ENCODE measurements at regions not wholly inside any gene's neighbourhood (a gene's known extent, or its start where the extent isn't known, plus 50 kb on each side); places are given as distances from the start of the nearest gene placed in this dataset.

DNA sequence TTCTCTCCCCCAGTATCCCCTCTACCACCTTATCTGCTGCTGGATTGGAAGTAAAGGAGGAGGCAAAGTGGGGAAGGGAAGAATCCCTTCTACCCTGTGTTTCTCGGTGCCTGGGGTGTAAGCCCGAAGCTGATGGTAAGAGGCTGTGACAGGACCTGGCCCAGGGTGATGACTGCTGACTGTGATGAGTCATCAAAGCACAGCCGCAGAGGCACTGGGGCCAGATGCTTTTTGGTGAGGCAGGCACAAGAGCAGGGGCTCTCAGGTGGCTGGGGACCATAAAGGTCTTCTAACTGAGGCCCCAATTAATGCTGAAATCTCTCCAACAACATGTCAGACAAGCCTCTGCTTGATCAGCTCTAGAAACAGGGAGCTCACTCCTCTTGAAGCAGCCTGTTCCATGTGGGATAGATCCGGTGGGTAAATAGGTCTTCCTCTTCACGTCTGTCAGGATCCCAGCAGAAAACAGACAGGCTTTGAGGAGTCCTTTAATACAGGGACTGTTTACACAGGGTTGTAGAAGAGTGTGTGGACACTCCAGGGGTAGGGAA lies 86.1 kb upstream of the PCBD1 start:
- Histone ChIP-seq H3K4me1 (ENCODE audit: control insufficient read depth in 1 of 2, low read depth in 2 of 2) (no peaks in the 10 kb centered on the region), H3K9me3 (peaks cover 4% of the 10 kb centered on the region), H3K27me3 (replicated peaks; ENCODE audit: insufficient read depth) (no peaks in the 10 kb centered on the region), H3K27ac (no peak overlapping the region), H3K36me3 (no peaks in the 10 kb centered on the region), H3K4me3 (no peak overlapping the region)
- DNase-seq (ENCODE audit: low spot score) = no peak
- TF ChIP-seq, protein P1, sequence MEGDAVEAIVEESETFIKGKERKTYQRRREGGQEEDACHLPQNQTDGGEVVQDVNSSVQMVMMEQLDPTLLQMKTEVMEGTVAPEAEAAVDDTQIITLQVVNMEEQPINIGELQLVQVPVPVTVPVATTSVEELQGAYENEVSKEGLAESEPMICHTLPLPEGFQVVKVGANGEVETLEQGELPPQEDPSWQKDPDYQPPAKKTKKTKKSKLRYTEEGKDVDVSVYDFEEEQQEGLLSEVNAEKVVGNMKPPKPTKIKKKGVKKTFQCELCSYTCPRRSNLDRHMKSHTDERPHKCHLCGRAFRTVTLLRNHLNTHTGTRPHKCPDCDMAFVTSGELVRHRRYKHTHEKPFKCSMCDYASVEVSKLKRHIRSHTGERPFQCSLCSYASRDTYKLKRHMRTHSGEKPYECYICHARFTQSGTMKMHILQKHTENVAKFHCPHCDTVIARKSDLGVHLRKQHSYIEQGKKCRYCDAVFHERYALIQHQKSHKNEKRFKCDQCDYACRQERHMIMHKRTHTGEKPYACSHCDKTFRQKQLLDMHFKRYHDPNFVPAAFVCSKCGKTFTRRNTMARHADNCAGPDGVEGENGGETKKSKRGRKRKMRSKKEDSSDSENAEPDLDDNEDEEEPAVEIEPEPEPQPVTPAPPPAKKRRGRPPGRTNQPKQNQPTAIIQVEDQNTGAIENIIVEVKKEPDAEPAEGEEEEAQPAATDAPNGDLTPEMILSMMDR (IDR thresholded peaks at IDR 0.05) = no peak
- ATAC-seq (ENCODE audit: insufficient number of reproducible peaks, low FRiP score, low read depth) = no peak

DNA sequence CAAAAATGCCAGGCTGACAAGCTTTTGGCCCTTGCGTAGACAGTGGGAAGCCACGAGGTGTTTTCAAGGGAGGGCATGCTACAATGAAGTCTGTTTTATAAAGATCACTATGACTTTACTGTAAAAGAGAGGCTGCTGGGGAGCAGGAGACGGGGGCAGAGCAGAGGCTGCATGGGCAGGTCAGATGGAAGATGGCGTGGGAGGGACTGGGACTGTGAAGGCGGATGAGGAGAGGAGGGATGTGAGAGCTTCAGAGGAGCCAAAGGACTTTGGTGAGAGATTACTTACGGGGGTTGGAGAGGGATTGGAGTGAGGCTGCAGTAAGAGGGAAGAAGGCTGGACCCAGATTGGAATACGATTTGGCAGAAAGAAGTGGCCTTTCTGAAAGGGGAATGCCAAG lies 86.6 kb upstream of the PCBD1 start:
- TF ChIP-seq, protein P1 (IDR thresholded peaks at IDR 0.05) = no peak
- Histone ChIP-seq H3K9me3 (peaks cover 4% of the 10 kb centered on the region), H3K27ac (no peak overlapping the region), H3K4me3 (no peak overlapping the region), H3K4me1 (ENCODE audit: control insufficient read depth in 1 of 2, low read depth in 2 of 2) (no peaks in the 10 kb centered on the region), H3K36me3 (no peaks in the 10 kb centered on the region), H3K27me3 (replicated peaks; ENCODE audit: insufficient read depth) (no peaks in the 10 kb centered on the region)
- ATAC-seq (ENCODE audit: insufficient number of reproducible peaks, low FRiP score, low read depth) (no peak), DNase-seq (ENCODE audit: low spot score) (no peak)

DNA sequence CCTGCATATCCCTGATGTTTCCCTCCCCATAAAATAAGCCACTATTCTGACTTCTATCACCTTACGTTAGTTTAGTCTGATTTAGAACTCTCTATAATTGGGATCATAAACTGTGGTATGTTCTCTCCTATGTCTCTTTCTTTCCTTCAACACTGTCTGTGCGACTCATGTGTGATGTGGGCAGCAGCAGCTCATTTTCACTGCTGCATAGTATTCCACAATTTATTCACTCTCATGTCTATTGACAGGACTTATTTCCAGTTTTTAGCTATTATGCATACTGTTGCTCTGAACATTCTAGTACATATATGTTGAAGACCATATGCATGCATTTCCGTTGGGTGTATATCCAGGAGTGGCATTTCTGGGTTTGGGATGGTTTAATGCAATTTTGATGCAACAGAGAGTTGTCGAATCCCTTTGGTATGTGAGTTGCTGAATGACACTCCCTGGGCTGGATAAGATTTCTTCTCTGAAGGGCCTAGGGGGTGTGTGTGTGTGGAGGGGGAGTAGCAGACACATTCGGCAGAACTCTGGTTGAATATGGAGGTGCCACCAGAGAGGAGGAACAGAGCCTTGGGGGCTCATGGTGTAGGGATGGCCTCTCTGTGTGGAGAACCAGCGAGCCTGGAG lies 87.8 kb upstream of the PCBD1 start:
- no peak for DNase-seq (ENCODE audit: low spot score)
- no peaks in the 10 kb centered on the region for H3K36me3 ChIP-seq
- H3K27me3 ChIP-seq (replicated peaks; ENCODE audit: insufficient read depth) = no peaks in the 10 kb centered on the region
- H3K9me3 ChIP-seq = peaks cover 4% of the 10 kb centered on the region
- H3K27ac ChIP-seq = no peak overlapping the region
- ATAC-seq (ENCODE audit: insufficient number of reproducible peaks, low FRiP score, low read depth) = no peak
- no peak overlapping the region for H3K4me3 ChIP-seq
- TF ChIP-seq, protein P1 (IDR thresholded peaks at IDR 0.05) = no peak
- no peaks in the 10 kb centered on the region for H3K4me1 ChIP-seq (ENCODE audit: control insufficient read depth in 1 of 2, low read depth in 2 of 2)

DNA sequence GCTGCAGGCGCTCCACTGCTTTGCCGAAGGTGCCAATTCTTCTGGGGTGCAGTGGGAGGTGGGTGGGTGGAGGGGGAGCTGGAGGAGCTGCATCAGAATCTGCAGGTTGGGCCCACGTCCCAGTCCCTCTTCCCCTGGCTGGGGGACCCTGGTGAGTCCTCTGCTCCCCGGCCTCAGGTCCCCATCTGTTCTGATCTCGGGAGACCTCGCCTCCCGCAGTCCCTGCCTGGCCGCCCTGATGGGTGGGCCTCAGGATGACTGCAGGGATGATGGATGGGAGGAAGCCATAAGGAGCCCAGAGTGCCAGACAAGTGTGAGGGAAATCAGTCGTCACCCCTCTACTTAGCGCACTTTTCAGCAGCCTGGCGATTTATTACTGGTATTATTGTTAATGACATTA lies 89.3 kb upstream of the PCBD1 start:
- H3K4me1 ChIP-seq (ENCODE audit: control insufficient read depth in 1 of 2, low read depth in 2 of 2) = no peaks in the 10 kb centered on the region
- DNase-seq (ENCODE audit: low spot score) (no peak), ATAC-seq (ENCODE audit: insufficient number of reproducible peaks, low FRiP score, low read depth) (no peak)
- H3K4me3 ChIP-seq = no peak overlapping the region
- H3K27ac ChIP-seq = no peak overlapping the region
- no peaks in the 10 kb centered on the region for H3K27me3 ChIP-seq (replicated peaks; ENCODE audit: insufficient read depth)
- H3K9me3 ChIP-seq = no peaks in the 10 kb centered on the region
- no peaks in the 10 kb centered on the region for H3K36me3 ChIP-seq
- TF ChIP-seq, protein P1 (IDR thresholded peaks at IDR 0.05) = no peak

DNA sequence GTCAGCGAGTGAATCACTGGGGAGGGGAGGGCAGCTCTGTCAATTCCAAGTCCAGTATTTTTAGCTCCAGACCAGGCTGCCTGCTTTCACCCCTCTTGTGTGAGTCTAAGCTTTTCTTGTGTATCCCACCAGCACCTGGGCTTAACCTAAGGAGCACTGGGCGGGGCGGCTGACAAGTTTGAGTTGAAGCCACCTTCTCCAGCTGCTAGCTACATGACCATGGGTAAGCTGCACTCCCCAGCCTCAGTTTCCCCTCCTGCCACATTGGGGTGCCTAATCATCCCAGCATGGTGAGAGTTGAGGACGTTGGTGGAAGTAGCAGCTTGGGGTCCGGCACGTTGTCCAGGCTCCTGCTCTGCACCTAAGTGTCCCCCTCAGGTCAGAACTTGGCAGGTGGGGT lies 89.8 kb upstream of the PCBD1 start:
- DNase-seq (ENCODE audit: low spot score) = no peak
- Histone ChIP-seq H3K4me3 (no peak overlapping the region), H3K36me3 (no peaks in the 10 kb centered on the region), H3K9me3 (no peaks in the 10 kb centered on the region), H3K27me3 (replicated peaks; ENCODE audit: insufficient read depth) (no peaks in the 10 kb centered on the region), H3K4me1 (ENCODE audit: control insufficient read depth in 1 of 2, low read depth in 2 of 2) (no peaks in the 10 kb centered on the region), H3K27ac (no peak overlapping the region)
- TF ChIP-seq, protein P1 (IDR thresholded peaks at IDR 0.05) = no peak
- no peak for ATAC-seq (ENCODE audit: insufficient number of reproducible peaks, low FRiP score, low read depth)

Measured in thoracic aorta (tissue), 2 donors.